Kidney (tissue), 13 donors: ENCODE measurements at regions not wholly inside any gene's neighbourhood (a gene's known extent, or its start where the extent isn't known, plus 50 kb on each side); places are given as distances from the start of the nearest gene placed in this dataset.

Experiments used
- DNase-seq, 5 donors: peaks; one replicate each; pipeline ENCODE4 v3.0.0-alpha.2; 2013 to 2020
- FAIRE-seq: peaks from 2 replicates; lab custom pipeline; 2012; peaks lifted over from hg19 to GRCh38; lab: Jason Lieb, UNC
- H3K27ac ChIP-seq, 2 donors: one replicate each; pipeline ENCODE4 v1.7.0; 2013; ENCODE audit warnings: low read depth in 2 of 2, low read length in 2 of 2, inconsistent platforms in 1 of 2
- H3K27me3 ChIP-seq: one replicate; pipeline ENCODE4 v1.7.1; 2013; ENCODE audit warnings: low read length, inconsistent platforms; ENCODE audit not compliant: control insufficient read depth, insufficient read depth
- H3K36me3 ChIP-seq, 3 donors: one replicate each; pipeline versions ENCODE4 v1.7.0 to v1.7.1; 2013; ENCODE audit warnings: low read length in 3 of 3, control low read depth in 1 of 3, inconsistent platforms in 1 of 3; ENCODE audit not compliant: insufficient read depth in 3 of 3, control insufficient read depth in 2 of 3
- H3K4me1 ChIP-seq, 3 donors: one replicate each; pipeline versions ENCODE4 v1.7.0 to v1.7.1; 2013; ENCODE audit warnings: low read length in 3 of 3, inconsistent platforms in 1 of 3, low read depth in 1 of 3; ENCODE audit not compliant: control insufficient read depth in 2 of 3, insufficient read depth in 2 of 3
- H3K4me3 ChIP-seq, 3 donors: one replicate each; pipeline versions ENCODE4 v1.7.0 to v1.8.1; 2013; ENCODE audit warnings: low read length in 3 of 3, control low read depth in 1 of 3, inconsistent platforms in 1 of 3
- H3K9ac ChIP-seq, 3 donors: one replicate each; pipeline versions ENCODE4 v1.7.0 to v1.7.1; 2013; ENCODE audit warnings: low read length in 3 of 3, control low read depth in 1 of 3, inconsistent platforms in 1 of 3
- H3K9me3 ChIP-seq, 3 donors: one replicate each; pipeline versions ENCODE4 v1.7.0 to v1.7.1; 2013; ENCODE audit warnings: low read length in 3 of 3, control low read depth in 1 of 3, inconsistent platforms in 1 of 3; ENCODE audit not compliant: control insufficient read depth in 2 of 3, insufficient read depth in 1 of 3
- intact Hi-C: fragments of 100-400 bp; cut with DNase I; formaldehyde crosslinking; loops from one replicate; pipeline ENCODE4 v1.11.1; 2022
- TF ChIP-seq, protein P1 (sequence below): IDR thresholded peaks from 3 replicates; pipeline ENCODE4 v1.5.1; 2012; ENCODE audit warnings: mild to moderate bottlenecking, moderate library complexity, borderline replicate concordance; ENCODE audit not compliant: insufficient read depth; ENCODE audit errors: extremely low read depth
- donor health status: control.
- donor health status: control.
- donor health status: control.
- donor health status: control.
- donor health status: control.
- donor health status: DM: yes; HTN: yes; CAD: no.
- donor health status: Normal renal cell carcinoma (clear cell type).

- Histone ChIP-seq H3K9me3 (no peaks in the 10 kb centered on the region), H3K27ac (no peak overlapping the region), H3K9ac (no peak overlapping the region), H3K36me3 (no peaks in the 10 kb centered on the region), H3K4me3 (no peak overlapping the region), H3K4me1 (no peaks in the 10 kb centered on the region), H3K27me3 (no peaks in the 10 kb centered on the region)
- no peak for DNase-seq
- intact Hi-C loops: no loop called here
- no peak for FAIRE-seq
- TF ChIP-seq, protein P1, sequence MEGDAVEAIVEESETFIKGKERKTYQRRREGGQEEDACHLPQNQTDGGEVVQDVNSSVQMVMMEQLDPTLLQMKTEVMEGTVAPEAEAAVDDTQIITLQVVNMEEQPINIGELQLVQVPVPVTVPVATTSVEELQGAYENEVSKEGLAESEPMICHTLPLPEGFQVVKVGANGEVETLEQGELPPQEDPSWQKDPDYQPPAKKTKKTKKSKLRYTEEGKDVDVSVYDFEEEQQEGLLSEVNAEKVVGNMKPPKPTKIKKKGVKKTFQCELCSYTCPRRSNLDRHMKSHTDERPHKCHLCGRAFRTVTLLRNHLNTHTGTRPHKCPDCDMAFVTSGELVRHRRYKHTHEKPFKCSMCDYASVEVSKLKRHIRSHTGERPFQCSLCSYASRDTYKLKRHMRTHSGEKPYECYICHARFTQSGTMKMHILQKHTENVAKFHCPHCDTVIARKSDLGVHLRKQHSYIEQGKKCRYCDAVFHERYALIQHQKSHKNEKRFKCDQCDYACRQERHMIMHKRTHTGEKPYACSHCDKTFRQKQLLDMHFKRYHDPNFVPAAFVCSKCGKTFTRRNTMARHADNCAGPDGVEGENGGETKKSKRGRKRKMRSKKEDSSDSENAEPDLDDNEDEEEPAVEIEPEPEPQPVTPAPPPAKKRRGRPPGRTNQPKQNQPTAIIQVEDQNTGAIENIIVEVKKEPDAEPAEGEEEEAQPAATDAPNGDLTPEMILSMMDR: no peak
These were observed 64.7 kb downstream of the SNRPE start for GRCh38 chr1:203926025-203926540.

- no peak for DNase-seq
- no peaks in the 10 kb centered on the region for H3K4me1 ChIP-seq
These were observed 68.4 kb downstream of the SNRPE start for GRCh38 chr1:203929741-203930309.

DNA sequence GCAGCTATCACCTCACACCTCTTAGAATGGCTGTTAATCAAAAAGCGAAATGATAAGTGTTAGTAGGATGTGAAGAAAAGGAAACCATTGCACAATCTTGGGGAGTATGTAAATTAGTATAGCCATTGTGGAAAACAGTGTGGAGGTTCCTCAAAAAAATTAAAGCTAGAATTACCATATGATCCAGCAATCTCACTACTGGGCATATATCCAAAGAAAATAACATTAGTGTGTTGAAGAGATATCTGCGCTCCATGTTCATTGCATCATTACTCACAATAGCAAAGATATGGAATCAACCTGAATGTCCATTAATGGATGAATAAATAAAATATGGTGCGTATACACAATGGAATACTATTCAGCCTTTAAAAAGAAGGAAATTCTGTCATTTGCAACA, 68.9 kb downstream of the SNRPE start:
- TF ChIP-seq, protein P1: no peak
- H3K9ac ChIP-seq: no peak overlapping the region
- intact Hi-C loops: no loop called here
- no peaks in the 10 kb centered on the region for H3K4me1 ChIP-seq
- DNase-seq (no peak), FAIRE-seq (no peak)
- H3K9me3 ChIP-seq: no peaks in the 10 kb centered on the region
- H3K4me3 ChIP-seq: no peak overlapping the region
- H3K27ac ChIP-seq: no peak overlapping the region
- no peaks in the 10 kb centered on the region for H3K36me3 ChIP-seq
- H3K27me3 ChIP-seq: no peaks in the 10 kb centered on the region

More at GRCh38 chr1:203929741-203930309, 68.4 kb downstream of the SNRPE start:
- TF ChIP-seq, protein P1: no peak
- Histone ChIP-seq H3K27ac (no peak overlapping the region), H3K4me3 (no peak overlapping the region), H3K9me3 (no peaks in the 10 kb centered on the region), H3K36me3 (no peaks in the 10 kb centered on the region), H3K27me3 (no peaks in the 10 kb centered on the region), H3K9ac (no peak overlapping the region)
- intact Hi-C loops: no loop called here
- no peak for FAIRE-seq

GRCh38 chr1:203931953-203932352, 70.6 kb downstream of the SNRPE start:
- H3K4me1 ChIP-seq: no peaks in the 10 kb centered on the region
- TF ChIP-seq, protein P1: no peak
- intact Hi-C loops: no loop called here
- H3K9me3 ChIP-seq: no peaks in the 10 kb centered on the region
- FAIRE-seq (no peak), DNase-seq (no peak)
- H3K9ac ChIP-seq: no peak overlapping the region
- H3K4me3 ChIP-seq: no peak overlapping the region
- H3K36me3 ChIP-seq: no peaks in the 10 kb centered on the region
- no peaks in the 10 kb centered on the region for H3K27me3 ChIP-seq
- no peak overlapping the region for H3K27ac ChIP-seq
